ENCODE measurements at regions not wholly inside any gene's neighbourhood (a gene's known extent, or its start where the extent isn't known, plus 50 kb on each side); places are given as distances from the start of the nearest gene placed in this dataset.
"Not testable (repeated sequence)": the region's sequence is repeated elsewhere in the genome, so short reads cannot be mapped to it uniquely, and the experiment has no call there.

DNA sequence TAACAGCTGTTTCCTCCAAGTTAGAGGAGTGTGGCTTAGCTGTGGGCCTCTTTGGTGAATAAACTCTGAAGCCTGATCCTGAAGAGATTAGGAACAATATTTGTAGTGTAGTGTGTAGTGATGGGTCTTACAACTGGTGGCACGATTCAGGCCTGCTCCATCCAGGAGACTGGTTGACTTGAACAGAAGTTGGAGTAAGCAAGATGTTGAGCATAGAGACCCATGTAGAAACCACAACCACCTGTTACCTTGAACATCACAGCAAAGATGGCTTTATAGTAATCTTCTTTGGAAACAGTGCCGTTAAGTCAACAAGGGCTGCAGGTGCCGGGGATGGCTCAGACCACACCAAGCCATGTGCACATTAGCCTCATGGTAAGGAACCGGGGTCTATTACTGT, 74.2 kb upstream of the RASGRP1 start (continued):
- TF ChIP-seq TEAD4 (IDR thresholded peaks at IDR 0.05; ENCODE audit: borderline replicate concordance, insufficient read depth) (no peak), SIN3A (IDR thresholded peaks at IDR 0.05; ENCODE audit: borderline replicate concordance, low read depth, low read length) (no peak), TAF1 (IDR thresholded peaks at IDR 0.05; ENCODE audit: borderline replicate concordance, low read depth, low read length) (no peak)

DNA sequence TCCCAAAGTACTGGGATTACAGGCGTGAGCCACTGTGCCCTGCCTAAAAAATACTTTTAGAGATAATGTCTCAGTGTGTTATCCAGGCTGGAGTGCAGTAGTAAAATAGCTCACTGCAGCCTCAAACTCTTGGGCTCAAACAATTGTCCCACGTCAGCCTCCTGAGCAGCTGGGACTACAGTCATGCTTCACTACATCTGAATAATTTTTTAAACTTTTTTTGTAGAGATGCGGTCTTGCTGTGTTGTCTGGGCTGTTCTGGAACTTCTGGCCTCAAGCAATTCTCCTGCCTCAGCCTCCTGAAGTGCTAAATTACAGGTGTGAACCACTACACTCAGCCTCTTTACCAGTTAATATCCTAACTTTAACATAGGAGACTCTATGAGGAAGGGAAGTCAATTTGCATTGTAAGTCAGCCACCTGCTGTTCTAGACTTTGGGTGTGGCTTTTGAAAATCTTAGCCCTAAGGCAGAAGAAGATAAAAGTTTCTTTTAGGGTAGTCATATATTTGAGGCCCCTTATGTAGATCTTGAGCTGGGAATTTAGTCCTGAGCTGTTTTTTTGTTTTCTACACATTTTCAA, 78.2 kb upstream of the RASGRP1 start:
- Histone ChIP-seq H3K9me2 (0 out of 2 replicates have a peak, but pooled peaks cover 2% of the 10 kb centered on the region), H3K9me3 (peaks cover 13% of the 10 kb centered on the region), H3F3A (replicated peaks; ENCODE audit: insufficient read depth) (no peaks in the 10 kb centered on the region), H2AFZ (ENCODE audit: low read depth) (no peak overlapping the region), H3K27ac (ENCODE audit: low read depth in 2 of 2, low read length in 1 of 2) (no peak overlapping the region), H3K27me3 (ENCODE audit: insufficient read depth) (peaks cover 6% of the 10 kb centered on the region; the same call in 1 of the 2 replicates), H4K20me1 (ENCODE audit: insufficient read depth) (no peaks in the 10 kb centered on the region), H3K4me2 (no peak overlapping the region), H3K79me2 (ENCODE audit: insufficient read depth) (no peaks in the 10 kb centered on the region), H3K4me3 (ENCODE audit: low read depth in 2 of 2, low read length in 1 of 2) (no peak overlapping the region), H3K36me3 (replicated peaks in 1 of 2; ENCODE audit: control insufficient read depth in 1 of 2, insufficient read depth in 2 of 2, low read length in 1 of 2) (no peaks in the 10 kb centered on the region), H3K9ac (no peak overlapping the region), H3K4me1 (ENCODE audit: control insufficient read depth in 1 of 2, insufficient read depth in 2 of 2, low read depth in 1 of 2, low read length in 1 of 2) (no peaks in the 10 kb centered on the region)
- 32% methylated on average over 3 of the region's 3 CpGs for WGBS (ENCODE audit: low lambda C conversion rate)
- DNase-seq: no peak
- ChIA-PET POLR2A (interaction anchor here (0.7 kb wide), 1 partner anchor 32 kb away, joined by 3 read pairs; no protein-coding TSS in a partner anchor), CTCF (interaction anchor here (1.2 to 2.8 kb wide), 2 partner anchors 11 to 79 kb away, joined by 3 to 8 read pairs; partner anchors contain the start of gene RASGRP1)
- TF ChIP-seq RFX5 (IDR thresholded peaks at IDR 0.05; ENCODE audit: low read length): no peak
- no peak for TF ChIP-seq TCF12 (IDR thresholded peaks at IDR 0.05)
- no peak for TF ChIP-seq MEF2A (IDR thresholded peaks at IDR 0.05; ENCODE audit: borderline replicate concordance, low read depth)
- TF ChIP-seq, protein P1, sequence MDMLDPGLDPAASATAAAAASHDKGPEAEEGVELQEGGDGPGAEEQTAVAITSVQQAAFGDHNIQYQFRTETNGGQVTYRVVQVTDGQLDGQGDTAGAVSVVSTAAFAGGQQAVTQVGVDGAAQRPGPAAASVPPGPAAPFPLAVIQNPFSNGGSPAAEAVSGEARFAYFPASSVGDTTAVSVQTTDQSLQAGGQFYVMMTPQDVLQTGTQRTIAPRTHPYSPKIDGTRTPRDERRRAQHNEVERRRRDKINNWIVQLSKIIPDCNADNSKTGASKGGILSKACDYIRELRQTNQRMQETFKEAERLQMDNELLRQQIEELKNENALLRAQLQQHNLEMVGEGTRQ (IDR thresholded peaks at IDR 0.05; ENCODE audit: borderline replicate concordance, low read depth, low read length): no peak
- TF ChIP-seq MXI1 (IDR thresholded peaks at IDR 0.05; ENCODE audit: low read depth, low read length): no peak
- no peak for TF ChIP-seq EZH2phosphoT487 (IDR thresholded peaks at IDR 0.05; ENCODE audit: borderline replicate concordance, low read depth)
- TF ChIP-seq TEAD4 (IDR thresholded peaks at IDR 0.05; ENCODE audit: borderline replicate concordance, insufficient read depth): no peak
- TF ChIP-seq NRF1 (IDR thresholded peaks at IDR 0.05; ENCODE audit: low read depth, low read length): no peak
- TF ChIP-seq, protein P2, sequence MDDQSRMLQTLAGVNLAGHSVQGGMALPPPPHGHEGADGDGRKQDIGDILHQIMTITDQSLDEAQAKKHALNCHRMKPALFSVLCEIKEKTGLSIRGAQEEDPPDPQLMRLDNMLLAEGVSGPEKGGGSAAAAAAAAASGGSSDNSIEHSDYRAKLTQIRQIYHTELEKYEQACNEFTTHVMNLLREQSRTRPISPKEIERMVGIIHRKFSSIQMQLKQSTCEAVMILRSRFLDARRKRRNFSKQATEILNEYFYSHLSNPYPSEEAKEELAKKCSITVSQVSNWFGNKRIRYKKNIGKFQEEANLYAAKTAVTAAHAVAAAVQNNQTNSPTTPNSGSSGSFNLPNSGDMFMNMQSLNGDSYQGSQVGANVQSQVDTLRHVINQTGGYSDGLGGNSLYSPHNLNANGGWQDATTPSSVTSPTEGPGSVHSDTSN (IDR thresholded peaks at IDR 0.05): no peak

DNA sequence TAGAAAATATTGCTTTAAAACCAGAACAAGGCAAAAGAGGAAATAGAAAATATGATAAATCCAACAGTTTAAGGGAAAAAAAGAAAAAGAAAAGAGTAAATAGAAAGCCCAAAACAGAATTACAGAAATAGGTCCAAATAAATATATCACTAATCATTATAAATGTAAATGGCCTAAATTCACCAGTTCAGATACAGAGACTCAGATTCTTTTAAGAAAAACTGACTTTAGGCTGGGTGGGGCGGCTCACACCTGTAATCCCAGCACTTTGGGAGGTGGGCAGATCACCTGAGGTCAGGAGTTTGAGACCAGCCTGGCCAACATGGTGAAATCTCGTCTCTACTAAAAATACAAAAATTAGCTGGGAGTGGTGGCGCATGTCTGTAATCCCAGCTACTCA, 79.7 kb upstream of the RASGRP1 start:
- H2AFZ ChIP-seq (ENCODE audit: low read depth); H3K27me3 ChIP-seq (ENCODE audit: insufficient read depth); H3K9ac ChIP-seq; CTCF ChIA-PET; H3K4me1 ChIP-seq (ENCODE audit: control insufficient read depth in 1 of 2, insufficient read depth in 2 of 2, low read depth in 1 of 2, low read length in 1 of 2); H3K27ac ChIP-seq (ENCODE audit: low read depth in 2 of 2, low read length in 1 of 2); DNase-seq; H3K4me3 ChIP-seq (ENCODE audit: low read depth in 2 of 2, low read length in 1 of 2); H3K9me2 ChIP-seq; H3K79me2 ChIP-seq (ENCODE audit: insufficient read depth); POLR2A ChIA-PET; H4K20me1 ChIP-seq (ENCODE audit: insufficient read depth); H3K4me2 ChIP-seq; H3K36me3 ChIP-seq (replicated peaks in 1 of 2; ENCODE audit: control insufficient read depth in 1 of 2, insufficient read depth in 2 of 2, low read length in 1 of 2); H3F3A ChIP-seq (replicated peaks; ENCODE audit: insufficient read depth): not testable (repeated sequence)
- 34% methylated on average over 3 of the region's 3 CpGs for WGBS (ENCODE audit: low lambda C conversion rate)
- H3K9me3 ChIP-seq: peaks cover 13% of the 10 kb centered on the region

Data from SK-N-SH (cell line).